NCI-H2081 (cell line): ENCODE measurements at regions not wholly inside any gene's neighbourhood (a gene's known extent, or its start where the extent isn't known, plus 50 kb on each side); places are given as distances from the start of the nearest gene placed in this dataset.

Experiments
- DNase-seq, 2 experiments: peaks; one replicate each; lab custom pipeline; 2025; lab: John Stamatoyannopoulos, UW

DNA sequence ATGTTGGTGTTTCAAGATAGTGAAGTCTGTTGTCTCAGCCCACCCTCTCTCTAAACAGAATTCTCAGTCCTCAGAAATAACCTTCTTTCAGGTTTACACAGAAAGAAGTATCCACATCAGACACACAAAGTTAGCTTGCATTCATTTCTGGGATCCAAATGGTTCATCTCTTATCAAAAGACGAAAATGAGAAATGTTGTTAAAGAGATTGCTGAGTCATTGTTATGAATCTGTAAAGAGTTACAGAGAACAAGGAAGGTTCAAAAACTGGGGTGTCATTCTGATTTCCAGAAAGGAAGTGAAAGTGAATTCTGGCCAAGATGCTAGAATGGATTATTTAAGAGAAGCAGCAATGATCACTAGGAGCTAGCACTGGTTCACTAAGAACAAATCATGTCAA is 90.5 kb upstream of the ATXN1 start:
- no peak for DNase-seq

DNA sequence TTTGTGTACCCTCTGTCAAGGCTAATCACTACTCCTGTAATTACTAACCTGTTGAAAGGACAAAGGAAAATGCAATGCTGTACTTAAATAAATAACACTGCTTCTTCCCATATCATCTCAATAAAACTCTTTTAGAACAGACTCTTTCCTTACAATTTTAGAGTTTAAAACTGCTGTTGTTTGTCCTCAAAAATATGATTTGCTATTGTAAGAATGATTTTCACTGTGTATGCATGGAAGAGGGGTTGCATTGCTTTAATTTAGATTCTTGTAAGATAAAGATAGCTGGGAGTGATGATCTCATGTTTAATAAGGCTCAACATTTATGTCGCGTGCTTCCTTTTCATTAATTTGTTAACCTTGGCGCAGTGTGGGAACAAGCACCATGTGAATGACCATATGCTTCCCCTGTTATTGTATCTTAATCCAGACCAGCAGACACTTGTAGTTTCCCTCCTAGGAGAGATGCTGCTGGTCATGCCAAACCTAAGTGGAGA is 89.8 kb upstream of the ATXN1 start:
- peak in 1 of 2 experiments; percentile 26 for DNase-seq

DNA sequence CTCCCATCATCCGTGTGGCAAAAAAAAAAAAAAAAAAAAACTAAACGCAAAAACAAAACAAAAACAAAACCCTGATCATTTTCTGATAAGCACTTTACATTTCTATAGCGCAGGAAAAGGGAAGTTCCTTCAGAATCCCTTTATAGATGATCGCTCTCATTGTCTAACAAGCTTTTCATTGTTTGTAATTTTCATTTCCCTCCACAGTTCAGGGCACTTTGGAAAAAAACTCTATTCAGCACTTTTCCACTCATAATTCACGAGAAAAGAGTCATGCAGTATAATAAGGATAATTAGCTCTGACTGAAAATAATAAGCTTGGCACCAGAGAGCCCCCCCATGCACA is 89.4 kb upstream of the ATXN1 start:
- peak; percentile 83 to 95 for DNase-seq

DNA sequence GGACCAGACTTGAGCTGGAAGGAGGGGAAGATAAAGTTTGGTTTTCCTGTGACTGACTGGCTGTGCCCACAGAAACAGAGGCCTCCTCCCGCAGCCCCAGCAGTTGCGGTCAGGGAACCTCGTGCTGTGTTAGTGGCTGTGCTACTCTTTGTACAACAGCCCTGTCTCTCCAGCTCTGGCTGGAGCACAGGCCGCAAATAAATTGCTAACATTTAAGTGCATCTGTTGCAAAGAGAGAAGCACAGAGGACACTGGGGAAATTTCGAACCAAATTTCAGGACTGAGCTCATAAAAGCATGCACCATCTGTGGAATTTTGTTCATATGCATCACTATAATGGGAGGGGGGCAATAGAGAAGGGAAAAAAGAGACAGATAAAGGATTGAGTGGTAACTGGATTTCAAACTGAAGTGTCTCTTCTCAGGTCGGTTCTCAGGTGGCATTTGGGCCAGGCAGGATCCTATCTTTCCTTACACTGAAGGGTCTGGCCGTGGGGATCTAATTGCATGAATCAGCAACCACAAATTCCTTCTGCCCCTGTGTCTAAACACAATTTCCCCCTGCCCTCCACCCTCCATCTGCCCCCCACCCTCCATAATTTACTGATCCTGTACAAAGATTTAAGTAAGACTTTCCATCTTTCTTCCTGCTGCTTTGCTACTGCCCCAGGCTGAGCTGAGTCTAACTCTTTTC is 88.9 kb upstream of the ATXN1 start:
- no peak for DNase-seq

DNA sequence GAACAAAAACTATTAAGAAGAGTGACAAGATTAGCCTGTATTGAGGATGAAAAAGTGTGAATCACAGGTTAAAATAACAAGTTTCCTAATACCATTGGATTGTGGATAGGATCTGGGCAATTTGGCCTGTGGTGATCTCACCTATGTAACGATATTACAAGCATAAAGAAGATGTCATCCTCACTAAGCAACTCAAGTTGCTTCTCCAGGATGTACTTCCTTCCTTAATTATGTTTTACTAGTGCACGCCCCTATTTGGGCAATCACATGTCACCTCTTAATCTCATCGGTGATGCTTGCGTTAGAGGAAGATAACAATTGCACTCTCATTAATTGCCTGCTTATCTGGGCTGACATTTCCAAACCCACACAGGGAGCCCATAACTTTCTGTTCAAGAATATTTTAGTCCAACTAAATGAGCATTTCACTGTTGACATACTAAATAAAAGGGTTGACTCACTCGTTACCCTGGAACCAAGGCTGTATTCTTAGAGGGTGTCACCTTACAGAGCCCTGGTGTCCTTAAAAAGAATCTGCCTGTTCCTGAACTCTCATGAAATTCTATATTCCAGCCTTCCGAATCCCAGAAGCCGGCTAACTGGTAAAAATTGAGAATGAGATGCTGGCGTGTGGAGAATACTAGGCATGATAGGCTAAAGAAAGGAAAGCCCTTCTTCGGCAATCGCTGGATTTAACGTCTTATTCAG is 88.2 kb upstream of the ATXN1 start:
- DNase-seq: peak in 1 of 2 experiments; percentile 11

DNA sequence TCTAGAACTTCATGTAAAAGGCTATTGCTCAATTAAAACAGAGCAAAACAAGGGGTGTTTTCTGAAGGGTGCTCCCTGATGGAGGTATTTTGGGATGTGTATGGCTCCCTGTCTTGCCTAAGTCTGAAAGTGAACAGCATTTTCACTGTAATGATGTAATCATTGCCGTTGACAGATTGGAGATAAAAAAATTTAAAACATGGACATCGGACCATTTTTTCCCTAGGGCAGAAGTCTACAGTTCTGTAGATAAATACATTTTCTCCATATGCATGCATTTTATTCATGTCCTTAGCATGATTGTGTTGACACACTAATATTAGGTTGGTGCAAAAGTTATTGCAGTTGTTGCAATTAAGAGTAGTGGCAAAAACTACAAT is 85.1 kb upstream of the ATXN1 start:
- no peak for DNase-seq

DNA sequence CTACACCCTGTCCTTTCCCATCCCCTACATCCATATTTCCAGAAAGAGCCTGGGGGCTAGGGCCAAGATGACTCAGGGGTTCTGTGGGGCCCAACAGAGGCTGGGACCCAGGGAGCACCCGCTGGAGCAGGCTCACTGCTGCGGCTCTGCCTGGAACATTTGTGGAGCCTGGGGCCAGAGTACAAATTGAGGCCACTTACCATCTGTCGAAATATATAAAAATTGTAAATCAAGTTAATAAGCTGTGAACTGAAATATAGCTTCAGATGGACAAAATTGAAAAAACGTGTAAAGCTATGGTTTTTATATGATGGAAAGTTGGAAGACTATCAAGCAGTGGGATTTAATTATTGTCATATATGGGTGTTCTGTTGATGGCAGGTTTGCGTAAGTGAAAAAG is 82.9 kb upstream of the ATXN1 start:
- DNase-seq: no peak

DNA sequence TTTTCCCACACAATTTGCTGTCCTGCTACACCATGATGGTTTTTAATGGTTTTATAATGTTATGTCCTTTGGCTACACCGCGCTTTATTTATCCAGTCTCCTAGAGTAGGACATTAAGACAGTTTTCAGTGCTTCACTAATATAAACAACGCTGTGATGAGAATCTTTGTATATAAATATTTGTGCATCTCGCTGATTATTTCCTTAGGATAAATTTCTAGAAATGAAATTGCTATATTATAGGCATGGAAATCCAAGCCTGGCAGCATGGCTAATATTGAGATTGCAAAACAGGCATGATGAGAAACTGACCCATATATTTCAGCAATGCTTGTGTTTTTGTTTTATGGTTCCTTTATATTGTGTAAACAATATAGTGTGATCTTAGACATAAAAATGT is 81.4 kb upstream of the ATXN1 start:
- no peak for DNase-seq

DNA sequence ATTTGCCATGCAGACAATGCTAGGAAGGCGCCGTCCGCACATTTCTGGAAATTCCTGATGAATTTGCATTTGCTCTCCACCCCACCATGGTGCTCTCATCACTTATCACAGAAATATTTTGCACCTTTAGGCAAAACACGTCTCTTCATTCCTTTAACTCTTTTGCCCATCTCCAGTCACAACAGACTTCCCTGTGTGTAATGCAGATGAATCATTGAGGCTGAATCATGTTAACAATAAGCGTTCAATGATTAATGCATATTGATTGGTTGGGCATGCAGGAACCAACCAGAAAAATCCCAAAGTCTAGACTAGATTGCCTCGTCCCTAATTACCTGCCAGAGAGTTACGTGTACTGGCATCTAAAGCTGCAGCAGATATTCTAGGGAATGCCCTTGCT is 80.0 kb upstream of the ATXN1 start:
- DNase-seq: no peak

DNA sequence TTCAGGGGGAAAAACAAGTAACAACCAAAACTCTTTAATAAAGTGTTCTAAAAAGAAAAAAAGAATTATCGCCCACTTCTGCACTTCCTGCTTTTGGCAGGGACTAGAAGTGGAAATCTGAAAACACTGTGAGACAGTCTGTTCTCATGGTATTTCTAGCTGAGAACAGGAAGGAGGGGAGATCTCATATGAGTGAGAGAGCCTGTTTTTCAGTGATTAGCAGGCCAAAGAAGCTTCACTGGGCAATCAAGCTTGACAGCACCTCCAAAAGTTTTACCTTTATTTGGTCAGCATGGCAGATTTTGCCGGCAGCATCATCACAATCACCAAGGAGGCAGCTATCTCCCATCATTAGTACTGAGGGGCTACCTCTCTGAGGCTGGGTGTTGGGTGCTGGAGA is 79.5 kb upstream of the ATXN1 start:
- DNase-seq: no peak

DNA sequence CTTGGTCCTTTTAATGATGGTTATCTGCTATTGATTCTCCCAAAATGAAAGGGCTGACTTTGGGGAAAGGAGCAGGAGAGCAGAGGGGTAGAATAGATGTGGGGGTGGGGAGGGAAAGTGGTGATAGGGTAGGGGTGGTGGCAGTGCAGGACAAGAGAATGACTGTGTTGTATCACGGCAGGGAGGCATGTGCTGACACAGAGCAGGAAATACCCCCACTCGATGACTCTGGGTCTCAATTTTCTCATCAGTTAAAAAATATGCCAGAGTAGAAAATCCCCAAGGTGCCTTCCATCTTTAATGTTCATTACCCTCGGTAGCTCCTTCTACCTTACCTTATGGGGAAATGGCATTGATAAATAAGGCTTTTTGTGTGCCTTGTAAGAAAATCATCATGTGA is 79.0 kb upstream of the ATXN1 start:
- no peak for DNase-seq

DNA sequence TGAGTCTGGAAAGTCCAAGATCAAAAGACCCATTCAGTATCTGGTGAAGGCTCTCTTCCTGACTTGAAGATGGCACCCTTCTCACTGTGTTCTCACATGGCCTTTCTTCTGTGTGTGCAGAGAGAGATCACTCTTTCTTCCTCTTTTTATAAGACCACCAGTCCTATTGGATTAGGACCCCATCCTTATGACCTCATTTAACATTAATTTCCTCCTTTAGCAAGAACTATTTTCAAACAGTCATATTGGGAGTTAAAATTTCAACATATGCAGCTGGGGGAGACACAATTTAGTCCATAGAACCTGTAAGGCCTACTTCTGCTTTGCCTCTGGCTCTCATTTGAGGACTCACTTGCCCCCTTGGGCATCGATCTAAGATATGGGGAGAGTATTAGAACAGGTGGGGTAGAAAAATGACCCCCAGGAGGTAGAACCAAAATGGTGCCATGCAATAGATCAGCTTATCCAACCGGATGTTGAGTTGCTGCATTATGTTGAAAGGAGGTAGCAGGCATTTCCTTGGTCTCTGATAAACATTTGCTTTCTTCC is 78.4 kb upstream of the ATXN1 start:
- DNase-seq: no peak

DNA sequence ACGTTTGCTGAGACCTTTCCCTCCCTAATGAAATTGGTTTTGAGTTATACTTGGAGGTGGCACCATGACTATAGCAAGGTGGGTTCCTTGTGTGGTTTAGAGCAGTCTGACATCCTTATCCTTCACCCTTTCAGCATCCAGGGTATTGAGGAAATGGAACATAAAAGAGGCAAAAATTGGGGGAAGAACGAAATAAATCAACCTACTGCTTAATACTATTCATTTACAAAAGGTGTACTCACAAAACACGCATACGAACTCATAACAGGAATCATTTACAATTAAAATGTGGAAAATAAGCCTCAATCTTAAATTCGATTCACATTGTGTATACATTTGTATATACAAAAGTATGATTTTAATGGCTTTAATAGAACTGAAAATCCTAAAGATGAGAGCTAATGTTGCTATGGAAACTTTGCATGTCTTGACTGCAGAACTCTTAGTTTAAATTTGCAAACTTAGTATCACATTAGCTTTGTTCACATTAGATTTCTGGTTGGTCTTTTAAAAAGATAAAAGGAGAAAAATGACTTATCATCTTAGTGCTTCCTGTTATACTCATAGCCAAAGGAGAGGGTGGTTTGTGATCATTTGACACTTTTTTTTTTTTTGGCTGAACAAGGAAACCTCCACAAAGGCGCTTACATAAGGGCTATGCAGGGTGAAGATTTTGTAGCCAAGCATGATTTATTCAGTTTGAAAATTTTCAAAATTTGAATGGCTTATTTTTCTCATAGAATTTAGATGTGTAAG is 76.1 kb upstream of the ATXN1 start:
- DNase-seq: no peak

DNA sequence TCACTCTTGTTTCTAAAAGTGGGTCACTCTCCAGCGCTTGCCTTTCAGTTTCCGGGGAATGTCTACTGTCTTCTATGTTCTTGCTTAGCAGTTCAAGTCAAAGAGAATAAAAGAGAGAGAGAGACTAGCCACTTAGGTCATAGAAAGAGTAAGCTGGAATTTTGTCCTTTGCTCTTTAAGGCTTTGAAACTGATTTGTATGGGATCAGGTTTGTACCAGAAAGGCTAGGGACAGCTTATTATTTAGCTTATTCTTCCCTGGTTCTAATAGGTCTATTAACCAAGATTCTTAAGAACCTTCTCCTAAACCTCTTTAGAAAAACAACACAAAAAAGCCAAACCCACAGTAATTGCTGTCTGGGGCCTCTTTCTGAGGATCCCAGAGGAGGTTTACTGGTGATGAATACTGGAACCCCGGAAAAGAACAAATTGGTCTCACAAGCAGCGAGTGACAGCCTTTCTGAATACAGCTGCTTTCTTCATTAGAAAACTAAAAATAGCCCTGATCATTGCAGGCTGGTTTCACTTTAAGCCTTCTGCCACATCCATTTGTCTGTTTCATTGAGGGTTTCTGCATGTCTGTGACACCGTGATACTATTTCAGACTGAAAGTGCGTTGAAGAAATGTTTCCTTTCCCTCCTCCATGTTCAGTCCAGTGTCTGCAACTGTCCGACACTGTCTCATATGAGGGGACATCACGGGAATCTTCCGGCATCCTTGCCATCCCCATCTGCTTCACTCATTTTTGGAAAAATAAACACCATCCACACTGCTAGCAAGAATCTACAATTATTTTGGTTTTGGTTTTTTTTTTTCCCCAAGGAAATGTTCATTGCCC is 75.1 kb upstream of the ATXN1 start:
- DNase-seq: no peak

DNA sequence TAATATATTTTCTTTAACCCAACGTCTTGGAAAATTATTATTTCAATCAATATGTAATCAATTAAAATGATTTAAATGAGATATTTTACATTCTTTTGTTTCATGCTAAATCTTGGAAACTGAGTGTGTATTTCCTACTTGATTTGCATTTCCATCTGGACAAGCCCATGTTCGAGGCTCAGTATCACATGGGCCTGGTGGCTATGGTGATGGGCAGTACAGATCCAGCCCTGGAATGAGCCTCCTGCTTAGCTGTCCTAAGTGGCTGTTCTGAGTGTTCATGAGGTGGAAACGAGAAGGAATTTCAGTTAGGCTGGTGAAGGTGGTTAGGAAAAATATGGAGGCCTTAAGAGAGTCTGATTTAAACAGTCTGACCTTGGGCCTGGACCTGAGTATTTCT is 73.0 kb upstream of the ATXN1 start:
- no peak for DNase-seq

DNA sequence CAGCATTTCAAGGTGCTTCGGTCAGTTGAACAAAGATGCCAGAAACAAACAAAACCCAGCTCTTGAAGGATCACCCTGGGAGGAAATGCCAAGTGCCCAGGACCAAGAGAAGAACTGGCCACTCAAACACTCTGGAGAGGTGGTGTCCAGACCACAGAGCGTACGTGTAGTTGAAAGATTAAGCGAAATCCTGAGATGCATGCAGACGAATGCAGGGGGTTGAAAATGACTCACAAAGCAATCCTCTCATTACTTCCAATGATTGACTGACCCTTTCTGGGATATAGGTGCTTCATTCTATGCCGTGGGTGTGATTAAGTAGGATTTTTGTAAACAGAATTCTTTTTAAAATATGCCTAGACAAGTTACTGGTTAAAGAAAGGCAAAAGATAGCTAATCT is 71.5 kb upstream of the ATXN1 start:
- no peak for DNase-seq

DNA sequence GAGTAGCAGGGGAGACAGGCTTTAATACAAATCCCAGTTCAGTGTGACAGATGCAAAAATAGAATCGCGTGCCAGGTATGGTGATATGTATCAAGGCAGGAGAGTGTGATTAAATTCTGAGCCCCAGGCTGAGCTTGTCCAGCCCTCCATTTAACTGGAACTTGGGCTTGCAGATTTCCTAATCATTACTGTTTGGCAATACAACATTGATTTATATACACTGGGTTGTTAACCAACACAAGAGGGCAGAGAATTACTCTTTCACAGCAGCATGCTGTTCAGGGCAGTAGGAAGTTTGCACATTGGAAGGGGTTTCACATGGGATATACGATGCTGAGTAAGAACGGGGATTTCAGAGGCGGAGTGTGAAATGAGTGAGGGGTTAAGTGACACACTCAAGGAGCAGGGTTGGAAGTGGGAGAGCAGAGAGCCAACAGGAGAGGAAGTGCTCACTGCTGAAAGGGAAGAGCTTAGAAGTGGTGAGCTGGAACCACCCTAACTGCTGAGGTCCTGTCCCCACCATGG is 70.8 kb upstream of the ATXN1 start:
- no peak for DNase-seq

DNA sequence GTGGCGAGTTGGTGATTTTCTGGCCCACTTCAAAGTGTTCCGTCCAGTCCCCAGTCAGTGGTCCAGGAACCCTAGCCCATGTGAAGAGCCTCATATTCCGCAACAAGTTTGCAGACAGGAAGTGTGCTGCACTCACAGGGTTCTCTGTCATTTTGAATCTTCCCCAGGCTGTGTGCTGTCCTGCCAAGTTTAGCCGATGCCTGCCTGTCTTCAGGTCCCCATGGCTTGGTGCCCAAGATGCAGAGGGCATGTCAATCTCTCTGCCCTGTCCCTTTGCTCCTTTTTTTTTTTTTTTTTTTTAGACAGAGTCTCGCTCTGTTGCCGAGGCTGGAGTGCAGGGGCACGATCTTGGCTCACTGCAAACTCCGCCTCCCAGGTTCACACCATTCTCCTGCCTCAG is 69.9 kb upstream of the ATXN1 start:
- no peak for DNase-seq

DNA sequence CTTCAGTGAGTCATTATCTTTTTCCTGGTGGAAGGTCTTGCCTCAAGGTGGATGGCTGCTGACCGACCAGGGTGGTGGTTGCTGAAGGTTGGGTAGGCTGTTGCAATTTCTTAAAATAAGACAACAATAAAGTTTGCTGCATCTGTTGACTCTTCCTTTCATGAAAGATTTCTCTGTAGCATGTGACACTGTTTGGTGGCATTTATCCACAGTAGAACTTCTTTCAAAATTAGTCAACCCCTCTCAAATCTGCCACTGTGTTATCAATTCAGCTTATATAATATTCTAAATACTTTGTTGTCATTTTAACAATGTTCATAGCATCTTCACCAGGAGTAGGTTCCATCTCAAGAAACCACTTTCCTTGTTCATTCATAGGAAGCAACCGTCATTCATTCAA is 66.8 kb upstream of the ATXN1 start:
- DNase-seq: no peak

DNA sequence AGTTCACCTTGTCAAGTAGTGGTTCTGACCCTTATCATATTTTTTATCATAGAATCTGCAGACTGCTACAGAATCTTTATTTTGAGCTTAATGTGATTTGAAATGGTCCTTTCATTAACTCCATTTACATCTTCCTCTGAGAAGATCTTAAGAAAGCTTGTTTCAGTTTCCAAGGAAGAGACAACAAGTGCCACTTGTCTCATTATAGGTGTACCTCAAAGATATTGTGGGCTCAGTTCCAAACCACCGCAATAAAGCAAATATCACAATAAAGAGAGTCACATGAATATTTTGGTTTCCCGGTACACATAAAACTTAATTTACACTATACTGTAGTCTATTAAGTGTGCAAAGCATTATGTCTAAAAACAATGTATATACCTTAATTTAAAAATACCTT is 66.4 kb upstream of the ATXN1 start:
- no peak for DNase-seq

DNA sequence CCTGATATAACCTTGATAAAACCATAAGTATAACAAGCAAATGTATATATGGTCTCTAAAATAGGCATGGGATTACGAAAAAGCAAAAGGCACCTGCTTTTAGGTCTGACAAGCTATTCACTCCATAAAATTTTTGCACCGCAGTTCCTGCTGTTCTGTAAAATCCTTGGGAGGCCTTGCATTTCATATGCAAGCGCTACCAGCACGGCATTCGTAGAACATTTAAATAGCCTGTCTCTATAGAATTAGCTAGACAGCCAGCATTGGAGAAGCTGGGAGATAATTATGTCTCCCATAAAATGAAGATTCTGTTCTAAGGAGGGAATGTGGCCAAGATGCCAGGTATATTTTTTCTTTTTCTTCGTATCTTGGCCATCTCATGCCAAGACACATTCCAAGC is 64.5 kb upstream of the ATXN1 start:
- no peak for DNase-seq
